T-helper 1 cell treated with Interleukin-12 subunit alpha and Interleukin-12 subunit beta and Interleukin-4 antibody, amounts not matched to agents 30 μg/mL and 1 μg/mL, for 36 hours (primary cell): ENCODE measurements at regions not wholly inside any gene's neighbourhood (a gene's known extent, or its start where the extent isn't known, plus 50 kb on each side); places are given as distances from the start of the nearest gene placed in this dataset.
"Not testable (repeated sequence)": the region's sequence is repeated elsewhere in the genome, so short reads cannot be mapped to it uniquely, and the experiment has no call there.

Source experiments
- H3K27ac Mint-ChIP-seq: one replicate; pipeline ENCODE4 v1.8.0; 2021; ENCODE audit warnings: mild to moderate bottlenecking, mixed read lengths
- H3K27me3 Mint-ChIP-seq: one replicate; pipeline ENCODE4 v1.8.0; 2021; ENCODE audit warnings: low read depth, mixed read lengths
- H3K36me3 Mint-ChIP-seq: one replicate; pipeline ENCODE4 v1.8.0; 2021; ENCODE audit warnings: low read depth, mixed read lengths
- H3K4me1 Mint-ChIP-seq: one replicate; pipeline ENCODE4 v1.8.0; 2021; ENCODE audit warnings: low read depth, mixed read lengths
- H3K4me3 Mint-ChIP-seq: one replicate; pipeline ENCODE4 v1.8.0; 2021; ENCODE audit warnings: mild to moderate bottlenecking, moderate library complexity, mixed read lengths
- H3K9me3 Mint-ChIP-seq: one replicate; pipeline ENCODE4 v1.8.0; 2021; ENCODE audit warnings: mixed read lengths

- peaks cover 10% of the 10 kb centered on the region for H3K27me3 Mint-ChIP-seq
- H3K27ac Mint-ChIP-seq: no peak overlapping the region
- H3K9me3 Mint-ChIP-seq: no peaks in the 10 kb centered on the region
- H3K4me3 Mint-ChIP-seq: no peak overlapping the region
- no peaks in the 10 kb centered on the region for H3K36me3 Mint-ChIP-seq
- H3K4me1 Mint-ChIP-seq: no peaks in the 10 kb centered on the region
These were observed 114.1 kb downstream of the FAR1 start for GRCh38 chr11:13782390-13783075.

GRCh38 chr11:13784441-13784840 lies 116.0 kb downstream of the FAR1 start:
- Mint-ChIP-seq H3K36me3 (no peaks in the 10 kb centered on the region), H3K4me1 (peaks cover 2% of the 10 kb centered on the region), H3K27me3 (peaks cover 10% of the 10 kb centered on the region), H3K4me3 (no peak overlapping the region), H3K9me3 (no peaks in the 10 kb centered on the region), H3K27ac (no peak overlapping the region)

DNA sequence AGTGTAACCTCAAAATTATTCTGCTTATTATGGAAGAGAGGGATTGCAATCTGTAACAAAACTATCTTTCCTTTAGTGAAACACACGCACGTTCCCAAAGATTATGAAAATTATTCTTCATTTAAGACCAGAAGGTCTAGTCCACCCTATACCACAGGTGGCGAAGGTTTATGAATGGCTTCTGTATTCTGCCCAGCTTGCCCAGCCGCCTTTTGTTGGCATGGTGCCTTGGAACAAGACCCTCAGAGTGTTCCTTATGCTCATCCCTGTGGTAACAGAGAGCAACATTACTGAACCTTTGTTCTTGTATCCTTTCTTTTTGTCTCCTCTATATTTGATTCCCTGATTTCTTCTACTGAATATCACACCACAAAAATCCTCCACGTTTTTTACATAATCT lies 116.4 kb downstream of the FAR1 start:
- Mint-ChIP-seq H3K36me3 (no peaks in the 10 kb centered on the region), H3K9me3 (no peaks in the 10 kb centered on the region), H3K4me3 (no peak overlapping the region), H3K27me3 (peaks cover 10% of the 10 kb centered on the region), H3K27ac (no peak overlapping the region), H3K4me1 (peaks cover 2% of the 10 kb centered on the region)

DNA sequence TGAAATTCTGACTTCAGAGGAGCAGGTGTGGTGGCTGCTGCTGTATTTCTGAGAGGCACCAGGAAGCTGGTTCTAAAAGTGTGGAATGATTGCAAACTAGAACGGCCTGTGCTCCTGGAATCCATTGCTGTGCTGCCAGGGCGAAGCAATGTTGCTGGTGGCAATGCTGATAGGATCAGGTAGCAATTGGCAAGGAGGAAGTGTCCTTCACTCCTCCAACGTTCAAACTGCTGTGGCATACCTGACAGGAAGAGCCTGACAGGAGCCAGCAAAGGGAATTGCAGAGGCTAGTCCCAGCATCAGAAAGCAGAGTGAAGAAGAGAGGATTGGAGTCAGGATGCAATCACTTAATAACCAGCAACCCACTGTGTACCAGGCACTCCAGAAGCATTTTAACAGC lies 118.2 kb downstream of the FAR1 start:
- Mint-ChIP-seq H3K36me3 (no peaks in the 10 kb centered on the region), H3K4me3 (no peak overlapping the region), H3K27me3 (peaks cover 5% of the 10 kb centered on the region), H3K9me3 (no peaks in the 10 kb centered on the region), H3K4me1 (peaks cover 2% of the 10 kb centered on the region), H3K27ac (no peak overlapping the region)

DNA sequence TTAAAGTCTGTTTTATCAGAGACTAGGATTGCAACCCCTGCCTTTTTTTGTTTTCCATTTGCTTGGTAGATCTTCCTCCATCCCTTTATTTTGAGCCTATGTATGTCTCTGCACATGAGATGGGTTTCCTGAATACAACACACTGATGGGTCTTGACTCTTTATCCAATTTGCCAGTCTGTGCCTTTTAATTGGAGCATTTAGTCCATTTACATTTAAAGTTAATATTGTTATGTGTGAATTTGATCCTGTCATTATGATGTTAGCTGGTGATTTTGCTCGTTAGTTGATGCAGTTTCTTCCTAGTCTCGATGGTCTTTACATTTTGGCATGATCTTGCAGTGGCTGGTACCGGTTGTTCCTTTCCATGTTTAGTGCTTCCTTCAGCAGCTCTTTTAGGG lies 129.1 kb downstream of the FAR1 start:
- peaks cover 18% of the 10 kb centered on the region for H3K9me3 Mint-ChIP-seq
- H3K36me3 Mint-ChIP-seq, H3K4me3 Mint-ChIP-seq, H3K27ac Mint-ChIP-seq, H3K27me3 Mint-ChIP-seq, H3K4me1 Mint-ChIP-seq: not testable (repeated sequence)

GRCh38 chr11:13800901-13801300 lies 132.4 kb downstream of the FAR1 start:
- Mint-ChIP-seq H3K4me3 (no peak overlapping the region), H3K9me3 (peaks cover 18% of the 10 kb centered on the region), H3K4me1 (no peaks in the 10 kb centered on the region), H3K27me3 (peaks cover 3% of the 10 kb centered on the region), H3K27ac (no peak overlapping the region), H3K36me3 (no peaks in the 10 kb centered on the region)

DNA sequence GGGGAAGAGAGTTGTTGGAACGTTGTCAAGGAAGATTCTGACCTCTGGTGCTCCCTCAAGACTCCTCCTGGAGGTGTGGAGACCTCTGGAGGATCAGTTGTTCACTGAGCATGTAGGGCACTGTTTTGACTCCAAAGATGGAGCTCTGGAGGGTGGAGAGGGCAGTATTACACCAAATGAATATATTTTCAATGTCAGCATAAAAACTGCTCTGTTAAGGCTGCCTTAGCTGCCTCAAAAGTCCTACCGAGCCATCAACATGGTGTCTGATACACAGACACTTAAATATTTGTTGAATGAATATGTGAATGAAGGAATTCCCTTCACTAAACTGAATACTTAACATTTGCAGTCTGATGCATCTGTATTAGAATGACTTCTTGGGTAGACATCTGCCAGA lies 144.2 kb upstream of the SPON1 start:
- Mint-ChIP-seq H3K27me3 (no peaks in the 10 kb centered on the region), H3K9me3 (peaks cover 4% of the 10 kb centered on the region), H3K27ac (no peak overlapping the region), H3K4me3 (no peak overlapping the region), H3K4me1 (peaks cover 2% of the 10 kb centered on the region), H3K36me3 (no peaks in the 10 kb centered on the region)

- H3K27ac Mint-ChIP-seq: no peak overlapping the region
- H3K27me3 Mint-ChIP-seq: peaks cover 4% of the 10 kb centered on the region
- H3K4me1 Mint-ChIP-seq: peaks cover under 1% of the 10 kb centered on the region
- no peak overlapping the region for H3K4me3 Mint-ChIP-seq
- peaks cover 6% of the 10 kb centered on the region for H3K9me3 Mint-ChIP-seq
- H3K36me3 Mint-ChIP-seq: no peaks in the 10 kb centered on the region
These were observed 135.8 kb upstream of the SPON1 start for GRCh38 chr11:13826505-13827278.

DNA sequence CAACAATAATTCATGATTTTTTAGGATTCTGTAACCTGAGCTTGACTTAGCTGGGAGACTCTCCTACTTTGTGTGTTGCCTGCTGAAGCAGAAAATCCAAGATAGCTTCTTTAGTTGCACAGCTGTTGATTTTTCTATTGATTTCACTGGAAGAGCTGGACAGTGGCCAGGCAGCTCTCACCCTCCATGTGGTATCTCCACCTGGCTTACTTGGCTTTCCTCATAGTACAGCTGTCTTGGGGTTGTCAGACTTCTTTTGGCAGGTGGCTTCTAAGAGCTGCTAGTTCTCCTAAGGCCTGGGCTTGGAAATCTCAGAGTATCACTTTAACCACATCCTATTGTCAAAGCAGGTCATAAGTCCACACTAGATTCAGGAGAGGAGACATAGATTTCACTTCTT lies 130.8 kb upstream of the SPON1 start:
- H3K27me3 Mint-ChIP-seq: peaks cover 3% of the 10 kb centered on the region
- H3K4me1 Mint-ChIP-seq: peaks cover 4% of the 10 kb centered on the region
- H3K36me3 Mint-ChIP-seq: no peaks in the 10 kb centered on the region
- no peak overlapping the region for H3K4me3 Mint-ChIP-seq
- H3K27ac Mint-ChIP-seq: no peak overlapping the region
- H3K9me3 Mint-ChIP-seq: peaks cover 6% of the 10 kb centered on the region

DNA sequence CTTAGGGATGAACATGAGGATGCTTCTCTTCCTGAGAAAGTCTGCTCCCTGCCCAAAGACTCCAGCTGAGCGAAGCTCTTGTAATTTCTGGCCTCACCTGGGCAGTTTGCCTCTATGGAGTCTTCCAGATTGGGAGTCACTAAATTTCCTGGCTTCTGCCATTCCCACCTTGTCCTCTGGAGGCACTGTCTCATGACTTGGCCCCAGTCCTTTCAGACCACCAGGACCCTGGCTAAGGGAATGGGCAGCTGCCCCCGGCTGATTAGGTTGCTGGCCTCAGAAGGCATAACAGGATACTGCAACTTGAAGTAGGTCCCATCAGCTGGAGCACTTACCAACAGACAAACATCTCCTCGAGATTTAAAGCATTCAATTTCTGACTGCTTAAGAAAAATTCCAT lies 128.1 kb upstream of the SPON1 start:
- peaks cover 4% of the 10 kb centered on the region for H3K4me1 Mint-ChIP-seq
- H3K9me3 Mint-ChIP-seq: peaks cover 5% of the 10 kb centered on the region
- H3K4me3 Mint-ChIP-seq: no peak overlapping the region
- no peaks in the 10 kb centered on the region for H3K27me3 Mint-ChIP-seq
- no peaks in the 10 kb centered on the region for H3K36me3 Mint-ChIP-seq
- H3K27ac Mint-ChIP-seq: no peak overlapping the region

GRCh38 chr11:13836666-13837065 lies 125.9 kb upstream of the SPON1 start:
- no peaks in the 10 kb centered on the region for H3K9me3 Mint-ChIP-seq
- H3K27ac Mint-ChIP-seq: no peak overlapping the region
- no peak overlapping the region for H3K4me3 Mint-ChIP-seq
- H3K36me3 Mint-ChIP-seq: no peaks in the 10 kb centered on the region
- peaks cover 4% of the 10 kb centered on the region for H3K4me1 Mint-ChIP-seq
- peaks cover 3% of the 10 kb centered on the region for H3K27me3 Mint-ChIP-seq

DNA sequence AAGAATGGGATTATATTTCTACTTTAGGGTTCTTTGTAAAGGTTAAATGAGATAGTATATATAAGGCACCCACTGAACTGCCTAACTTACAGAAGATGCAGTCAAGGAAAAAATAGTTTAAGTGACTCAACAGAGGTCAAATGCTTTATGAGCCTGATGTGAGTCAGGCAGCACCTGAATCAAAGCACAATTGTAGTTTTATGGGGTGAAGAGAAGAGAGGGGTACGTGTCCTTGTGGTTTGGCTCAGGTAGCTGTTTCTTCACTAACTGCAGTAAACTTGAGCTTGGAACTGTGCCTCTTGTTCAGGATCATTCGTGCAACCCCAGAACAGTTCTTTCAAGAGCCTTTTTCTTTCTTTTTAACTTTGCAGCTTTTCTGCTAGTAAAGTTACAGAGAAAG lies 125.2 kb upstream of the SPON1 start:
- Mint-ChIP-seq H3K4me1 (no peaks in the 10 kb centered on the region), H3K4me3 (no peak overlapping the region), H3K27me3 (peaks cover 3% of the 10 kb centered on the region), H3K9me3 (no peaks in the 10 kb centered on the region), H3K27ac (no peak overlapping the region), H3K36me3 (no peaks in the 10 kb centered on the region)

- Mint-ChIP-seq H3K36me3 (no peaks in the 10 kb centered on the region), H3K9me3 (no peaks in the 10 kb centered on the region), H3K4me1 (no peaks in the 10 kb centered on the region), H3K27me3 (peaks cover 3% of the 10 kb centered on the region), H3K4me3 (no peak overlapping the region), H3K27ac (no peak overlapping the region)
These were observed 121.1 kb upstream of the SPON1 start for GRCh38 chr11:13841393-13841792.

DNA sequence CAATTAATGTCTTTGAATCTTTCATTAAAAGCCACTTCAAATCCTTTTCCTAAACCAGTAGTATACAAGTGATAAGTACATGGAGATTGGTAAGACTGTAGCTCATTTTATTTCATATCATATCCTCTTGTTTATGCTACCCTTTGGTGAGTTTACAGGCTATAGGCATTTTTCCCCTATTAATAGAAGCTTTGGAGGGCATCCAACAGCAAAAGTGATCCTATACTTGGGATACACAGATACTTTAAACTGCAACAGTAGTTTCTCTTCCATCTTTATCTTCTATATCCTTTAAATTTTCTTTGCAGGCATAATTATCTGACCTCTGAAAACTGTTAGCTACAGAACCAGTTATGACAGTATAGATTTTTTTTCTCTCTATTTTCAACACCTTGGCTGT lies 114.5 kb upstream of the SPON1 start:
- peaks cover 16% of the 10 kb centered on the region for H3K27me3 Mint-ChIP-seq
- no peaks in the 10 kb centered on the region for H3K36me3 Mint-ChIP-seq
- no peaks in the 10 kb centered on the region for H3K9me3 Mint-ChIP-seq
- H3K4me3 Mint-ChIP-seq: no peak overlapping the region
- H3K27ac Mint-ChIP-seq: no peak overlapping the region
- peaks cover 11% of the 10 kb centered on the region for H3K4me1 Mint-ChIP-seq

DNA sequence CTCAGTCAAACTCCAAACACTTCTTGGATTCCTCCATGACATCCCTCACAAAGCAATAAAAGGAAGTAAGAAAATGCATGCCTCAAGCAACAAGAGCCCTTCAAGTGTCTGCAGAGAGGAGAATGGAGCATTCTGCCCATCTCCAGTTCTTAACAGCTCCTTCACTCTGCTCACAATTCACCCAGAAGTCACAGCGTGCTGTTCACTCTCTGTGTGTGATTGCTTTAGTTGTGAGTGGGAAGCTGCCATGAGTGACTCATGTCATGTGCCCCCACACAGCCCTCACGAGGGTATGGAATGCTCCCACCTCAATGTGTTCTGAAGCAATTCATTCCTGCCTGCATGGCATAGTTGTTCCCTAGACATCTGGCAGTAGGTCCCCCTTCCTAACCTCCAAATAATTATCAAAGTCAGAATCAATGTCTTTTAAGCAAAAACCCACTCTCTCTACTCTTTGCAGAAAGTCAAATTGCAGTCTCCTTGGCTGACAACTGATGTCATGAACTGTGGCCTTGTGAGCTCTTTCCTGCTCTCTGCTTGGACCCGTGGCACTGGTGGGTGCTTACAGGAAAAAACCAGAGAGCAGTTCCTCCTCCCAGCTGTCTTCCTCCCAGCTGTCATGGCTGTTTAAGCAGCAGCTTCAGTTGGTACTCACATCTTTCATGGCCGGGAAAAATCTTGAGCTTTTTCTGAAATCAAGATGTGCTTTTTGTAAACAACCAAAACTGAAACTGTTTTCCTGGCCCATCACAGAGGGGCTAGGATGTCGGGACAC lies 112.1 kb upstream of the SPON1 start:
- Mint-ChIP-seq H3K4me3 (no peak overlapping the region), H3K4me1 (peaks cover 11% of the 10 kb centered on the region), H3K27ac (no peak overlapping the region), H3K27me3 (peaks cover 16% of the 10 kb centered on the region), H3K9me3 (no peaks in the 10 kb centered on the region), H3K36me3 (no peaks in the 10 kb centered on the region)
